CD4-positive, alpha-beta T cell treated with Interferon gamma for 1 hour (primary cell): ENCODE measurements at regions not wholly inside any gene's neighbourhood (a gene's known extent, or its start where the extent isn't known, plus 50 kb on each side); places are given as distances from the start of the nearest gene placed in this dataset.
"Not testable (repeated sequence)": the region's sequence is repeated elsewhere in the genome, so short reads cannot be mapped to it uniquely, and the experiment has no call there.

Source experiments
- DNase-seq: peaks from one replicate; pipeline ENCODE4 v3.0.0-alpha.2; 2020

- not testable (repeated sequence) for DNase-seq
Measured at GRCh38 chr2:95686056-95686825, 94.4 kb downstream of the TRIM43 start.

- DNase-seq, result not testable (repeated sequence)
Measured at GRCh38 chr2:95687852-95688251, 96.1 kb downstream of the TRIM43 start.

GRCh38 chr2:95691210-95691609 lies 99.4 kb downstream of the TRIM43 start:
- not testable (repeated sequence) for DNase-seq

GRCh38 chr2:95693071-95693846 lies 101.5 kb downstream of the TRIM43 start:
- not testable (repeated sequence) for DNase-seq

- no peak for DNase-seq
Measured at GRCh38 chr2:95695613-95696012, 103.8 kb downstream of the TRIM43 start.

GRCh38 chr2:95698146-95698545 lies 106.3 kb downstream of the TRIM43 start:
- no peak for DNase-seq

GRCh38 chr2:95699201-95700184 lies 107.7 kb downstream of the TRIM43 start:
- not testable (repeated sequence) for DNase-seq

GRCh38 chr2:95700519-95700918 lies 108.7 kb downstream of the TRIM43 start:
- peak; percentile 26 for DNase-seq

- DNase-seq, result no peak
Measured at GRCh38 chr2:95702471-95702870, 110.7 kb downstream of the TRIM43 start.

GRCh38 chr2:95707161-95707560 lies 115.4 kb downstream of the TRIM43 start:
- not testable (repeated sequence) for DNase-seq

GRCh38 chr2:95707837-95708236 lies 116.0 kb downstream of the TRIM43 start:
- DNase-seq, result no peak

GRCh38 chr2:95709831-95710230 lies 118.0 kb downstream of the TRIM43 start:
- DNase-seq, result no peak

GRCh38 chr2:95713470-95714177 lies 121.8 kb downstream of the TRIM43 start:
- not testable (repeated sequence) for DNase-seq

GRCh38 chr2:95714398-95714797 lies 122.6 kb downstream of the TRIM43 start:
- not testable (repeated sequence) for DNase-seq

- DNase-seq, result no peak
Measured at GRCh38 chr2:95719473-95720060, 127.8 kb downstream of the TRIM43 start.

- no peak for DNase-seq
Measured at GRCh38 chr2:95721726-95722125, 129.9 kb downstream of the TRIM43 start.

GRCh38 chr2:95722131-95722697 lies 130.4 kb downstream of the TRIM43 start:
- no peak for DNase-seq

GRCh38 chr2:95723627-95724210 lies 131.9 kb downstream of the TRIM43 start:
- DNase-seq, result not testable (repeated sequence)

GRCh38 chr2:95725191-95725590 lies 133.4 kb downstream of the TRIM43 start:
- not testable (repeated sequence) for DNase-seq

- not testable (repeated sequence) for DNase-seq
Measured at GRCh38 chr2:95725677-95726076, 133.9 kb downstream of the TRIM43 start.

- DNase-seq, result not testable (repeated sequence)
Measured at GRCh38 chr2:95727420-95727819, 135.6 kb downstream of the TRIM43 start.
